Hematopoietic multipotent progenitor cell treated with erythropoietin and hydrocortisone succinate and interleukin-3 and kit ligand, for 17 days (in vitro differentiated cells): ENCODE measurements at regions not wholly inside any gene's neighbourhood (a gene's known extent, or its start where the extent isn't known, plus 50 kb on each side); places are given as distances from the start of the nearest gene placed in this dataset.

Experiments used
- DNase-seq: peaks from one replicate; pipeline ENCODE4 v3.0.0-alpha.2; 2015; ENCODE audit warnings: low spot score

- DNase-seq: no peak
Observed at GRCh38 chr11:26035696-26036095, 296.2 kb upstream of the ANO3 start.

GRCh38 chr11:26037716-26038115 is 294.2 kb upstream of the ANO3 start:
- DNase-seq: no peak

GRCh38 chr11:26040339-26040738 is 291.6 kb upstream of the ANO3 start:
- DNase-seq: no peak

GRCh38 chr11:26042113-26042512 is 289.8 kb upstream of the ANO3 start:
- no peak for DNase-seq

- DNase-seq: no peak
Observed at GRCh38 chr11:26043665-26044064, 288.3 kb upstream of the ANO3 start.

- no peak for DNase-seq
Observed at GRCh38 chr11:26044389-26044788, 287.5 kb upstream of the ANO3 start.

- DNase-seq: no peak
Observed at GRCh38 chr11:26045082-26045481, 286.8 kb upstream of the ANO3 start.

GRCh38 chr11:26048271-26048670 is 283.7 kb upstream of the ANO3 start:
- no peak for DNase-seq

GRCh38 chr11:26053966-26054365 is 278.0 kb upstream of the ANO3 start:
- no peak for DNase-seq

- no peak for DNase-seq
Observed at GRCh38 chr11:26062660-26063059, 269.3 kb upstream of the ANO3 start.

GRCh38 chr11:26063915-26064314 is 268.0 kb upstream of the ANO3 start:
- DNase-seq: no peak

GRCh38 chr11:26065944-26066343 is 266.0 kb upstream of the ANO3 start:
- no peak for DNase-seq

GRCh38 chr11:26070714-26071380 is 261.1 kb upstream of the ANO3 start:
- no peak for DNase-seq

- DNase-seq: no peak
Observed at GRCh38 chr11:26072614-26073153, 259.2 kb upstream of the ANO3 start.

GRCh38 chr11:26073646-26074045 is 258.3 kb upstream of the ANO3 start:
- DNase-seq: no peak

- no peak for DNase-seq
Observed at GRCh38 chr11:26076233-26076990, 255.5 kb upstream of the ANO3 start.

- DNase-seq: no peak
Observed at GRCh38 chr11:26078231-26078821, 253.6 kb upstream of the ANO3 start.

GRCh38 chr11:26084313-26084712 is 247.6 kb upstream of the ANO3 start:
- DNase-seq: no peak

- no peak for DNase-seq
Observed at GRCh38 chr11:26086028-26086427, 245.9 kb upstream of the ANO3 start.

- DNase-seq: no peak
Observed at GRCh38 chr11:26087120-26087935, 244.6 kb upstream of the ANO3 start.

- no peak for DNase-seq
Observed at GRCh38 chr11:26088391-26088790, 243.5 kb upstream of the ANO3 start.

- no peak for DNase-seq
Observed at GRCh38 chr11:26090651-26091050, 241.3 kb upstream of the ANO3 start.
